ENCODE measurements at regions not wholly inside any gene's neighbourhood (a gene's known extent, or its start where the extent isn't known, plus 50 kb on each side); places are given as distances from the start of the nearest gene placed in this dataset.
"Not testable (repeated sequence)": the region's sequence is repeated elsewhere in the genome, so short reads cannot be mapped to it uniquely, and the experiment has no call there.

DNA sequence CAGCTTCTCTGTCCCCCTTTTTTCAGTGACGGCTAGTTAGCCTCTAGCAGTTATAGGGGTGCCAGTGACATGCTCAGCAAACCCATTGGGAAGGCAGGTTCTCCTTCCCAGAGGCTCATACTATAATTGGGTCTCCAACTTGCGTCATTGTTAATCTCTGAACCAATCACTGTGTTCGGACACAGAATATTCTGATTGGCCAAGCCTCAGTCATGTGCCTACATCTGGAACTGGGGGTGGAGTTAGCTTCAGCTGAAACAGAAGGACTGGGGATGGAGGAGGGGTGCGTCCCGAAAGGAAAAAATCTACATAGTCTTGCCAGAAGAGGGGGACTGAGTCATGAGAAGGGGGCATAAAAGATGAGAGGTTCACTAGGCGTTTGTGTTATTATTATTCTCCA, 165.6 kb downstream of the SUDS3 start:
- H3K4me1 ChIP-seq = no peaks in the 10 kb centered on the region
- intact Hi-C loops (cut with DNase I; ENCODE audit: low total_unique reads) = no loop called here
- no peak for DNase-seq
- no peaks in the 10 kb centered on the region for H3K36me3 ChIP-seq
- peaks cover 0 to 1% (median 0%) of the 10 kb centered on the region in 8 donors for H3K9me3 ChIP-seq
- H3K4me3 ChIP-seq = no peak overlapping the region
- no peak overlapping the region for H3K27ac ChIP-seq
- WGBS, 5 donors = 83 to 91% (median 89%) methylated on average over 6 of the region's 6 CpGs
- peaks cover 0 to 12% (median 0%) of the 10 kb centered on the region in 7 donors for H3K27me3 ChIP-seq (replicated peaks in 1 of 7)
- TF ChIP-seq, protein P1, sequence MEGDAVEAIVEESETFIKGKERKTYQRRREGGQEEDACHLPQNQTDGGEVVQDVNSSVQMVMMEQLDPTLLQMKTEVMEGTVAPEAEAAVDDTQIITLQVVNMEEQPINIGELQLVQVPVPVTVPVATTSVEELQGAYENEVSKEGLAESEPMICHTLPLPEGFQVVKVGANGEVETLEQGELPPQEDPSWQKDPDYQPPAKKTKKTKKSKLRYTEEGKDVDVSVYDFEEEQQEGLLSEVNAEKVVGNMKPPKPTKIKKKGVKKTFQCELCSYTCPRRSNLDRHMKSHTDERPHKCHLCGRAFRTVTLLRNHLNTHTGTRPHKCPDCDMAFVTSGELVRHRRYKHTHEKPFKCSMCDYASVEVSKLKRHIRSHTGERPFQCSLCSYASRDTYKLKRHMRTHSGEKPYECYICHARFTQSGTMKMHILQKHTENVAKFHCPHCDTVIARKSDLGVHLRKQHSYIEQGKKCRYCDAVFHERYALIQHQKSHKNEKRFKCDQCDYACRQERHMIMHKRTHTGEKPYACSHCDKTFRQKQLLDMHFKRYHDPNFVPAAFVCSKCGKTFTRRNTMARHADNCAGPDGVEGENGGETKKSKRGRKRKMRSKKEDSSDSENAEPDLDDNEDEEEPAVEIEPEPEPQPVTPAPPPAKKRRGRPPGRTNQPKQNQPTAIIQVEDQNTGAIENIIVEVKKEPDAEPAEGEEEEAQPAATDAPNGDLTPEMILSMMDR (IDR thresholded peaks at IDR 0.05 in 8 of 11, conservative IDR thresholded peaks at IDR 0.05 in 3 of 11) = no peak
- TF ChIP-seq POLR2A (IDR thresholded peaks at IDR 0.05) (no peak), POLR2AphosphoS5 (IDR thresholded peaks at IDR 0.05) (no peak)

GRCh38 chr12:118543651-118544050, 167.3 kb downstream of the SUDS3 start:
- Histone ChIP-seq H3K9me3 (peaks cover 0 to 19% (median 14%) of the 10 kb centered on the region in 8 donors), H3K4me3 (no peak overlapping the region), H3K4me1 (no peaks in the 10 kb centered on the region), H3K27me3 (replicated peaks in 1 of 7) (peaks cover 0 to 4% (median 0%) of the 10 kb centered on the region in 7 donors), H3K27ac (no peak overlapping the region), H3K36me3 (no peaks in the 10 kb centered on the region)
- WGBS, 5 donors = 80 to 93% (median 88%) methylated on average over 4 of the region's 4 CpGs
- TF ChIP-seq, protein P1 (IDR thresholded peaks at IDR 0.05 in 8 of 11, conservative IDR thresholded peaks at IDR 0.05 in 3 of 11) = no peak
- TF ChIP-seq POLR2A (IDR thresholded peaks at IDR 0.05) (no peak), POLR2AphosphoS5 (IDR thresholded peaks at IDR 0.05) (no peak)
- intact Hi-C loops (cut with DNase I; ENCODE audit: low total_unique reads) = no loop called here
- DNase-seq = no peak

DNA sequence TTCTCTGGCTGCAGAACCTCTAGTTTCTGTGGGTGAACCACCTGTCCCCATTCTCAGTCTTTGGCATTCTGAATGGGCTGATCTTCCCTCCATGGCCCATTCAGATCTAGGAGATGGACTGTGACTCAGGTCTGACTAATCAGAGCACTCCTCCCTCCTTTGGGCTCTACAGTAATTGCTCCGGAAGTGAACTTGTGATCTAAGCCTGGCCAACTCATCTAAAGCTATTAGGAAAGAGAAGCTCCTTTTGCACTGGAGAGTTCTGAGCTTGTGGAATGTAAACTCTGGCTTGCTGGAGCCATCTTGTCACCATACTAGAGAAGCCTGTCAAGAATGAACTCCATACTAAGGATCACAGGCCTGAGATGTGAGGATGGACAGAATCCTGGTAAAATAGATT, 168.2 kb downstream of the SUDS3 start:
- WGBS, 5 donors = 76 to 92% (median 84%) methylated on average over 1 of the region's 1 CpG
- intact Hi-C loops (cut with DNase I; ENCODE audit: low total_unique reads) = no loop called here
- no peak overlapping the region for H3K27ac ChIP-seq

DNA sequence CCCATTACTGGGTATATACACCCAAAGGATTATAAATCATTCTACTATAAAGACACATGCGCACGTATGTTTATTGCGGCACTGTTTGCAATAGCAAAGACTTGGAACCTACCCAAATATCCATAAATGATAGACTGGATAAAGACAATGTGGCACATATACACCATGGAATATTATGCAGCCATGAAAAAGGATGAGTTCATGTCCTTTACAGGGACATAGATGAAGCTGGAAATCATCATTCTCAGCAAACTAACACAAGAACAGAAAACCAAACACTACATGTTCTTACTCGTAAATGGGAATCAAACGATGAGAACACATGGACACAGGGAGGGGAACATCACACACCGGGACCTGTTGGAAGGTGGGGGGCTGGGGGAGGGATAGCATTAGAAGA, 171.3 kb downstream of the SUDS3 start:
- DNase-seq; intact Hi-C loops (cut with DNase I; ENCODE audit: low total_unique reads); H3K27ac ChIP-seq; H3K27me3 ChIP-seq (replicated peaks in 1 of 7); H3K36me3 ChIP-seq; H3K4me3 ChIP-seq; H3K4me1 ChIP-seq: not testable (repeated sequence)
- H3K9me3 ChIP-seq = peaks cover 0 to 19% (median 15%) of the 10 kb centered on the region in 8 donors
- 90 to 98% (median 97%) methylated on average over 6 of the region's 6 CpGs for WGBS, 5 donors

More for the DNA sequence above, 168.2 kb downstream of the SUDS3 start:
- Histone ChIP-seq H3K4me3 (no peak overlapping the region), H3K36me3 (no peaks in the 10 kb centered on the region), H3K9me3 (peaks cover 0 to 19% (median 15%) of the 10 kb centered on the region in 8 donors), H3K27me3 (replicated peaks in 1 of 7) (peaks cover 0 to 6% (median 0%) of the 10 kb centered on the region in 7 donors), H3K4me1 (no peaks in the 10 kb centered on the region)
- DNase-seq = no peak
- no peak for TF ChIP-seq POLR2AphosphoS5 (IDR thresholded peaks at IDR 0.05)
- TF ChIP-seq, protein P1 (IDR thresholded peaks at IDR 0.05 in 8 of 11, conservative IDR thresholded peaks at IDR 0.05 in 3 of 11) = no peak
- TF ChIP-seq POLR2A (IDR thresholded peaks at IDR 0.05) = no peak

All from spleen (tissue), 11 donors.